ENCODE measurements at regions not wholly inside any gene's neighbourhood (a gene's known extent, or its start where the extent isn't known, plus 50 kb on each side); places are given as distances from the start of the nearest gene placed in this dataset.

GRCh38 chr18:8496186-8496585, 113.1 kb upstream of the RAB12 start:
- TF ChIP-seq CTCF (conservative IDR thresholded peaks at IDR 0.05; ENCODE audit: low read depth, low read length): no peak
- no peak for TF ChIP-seq EZH2phosphoT487 (IDR thresholded peaks at IDR 0.05; ENCODE audit: borderline replicate concordance, low read length)
